ENCODE measurements at regions not wholly inside any gene's neighbourhood (a gene's known extent, or its start where the extent isn't known, plus 50 kb on each side); places are given as distances from the start of the nearest gene placed in this dataset.

DNA sequence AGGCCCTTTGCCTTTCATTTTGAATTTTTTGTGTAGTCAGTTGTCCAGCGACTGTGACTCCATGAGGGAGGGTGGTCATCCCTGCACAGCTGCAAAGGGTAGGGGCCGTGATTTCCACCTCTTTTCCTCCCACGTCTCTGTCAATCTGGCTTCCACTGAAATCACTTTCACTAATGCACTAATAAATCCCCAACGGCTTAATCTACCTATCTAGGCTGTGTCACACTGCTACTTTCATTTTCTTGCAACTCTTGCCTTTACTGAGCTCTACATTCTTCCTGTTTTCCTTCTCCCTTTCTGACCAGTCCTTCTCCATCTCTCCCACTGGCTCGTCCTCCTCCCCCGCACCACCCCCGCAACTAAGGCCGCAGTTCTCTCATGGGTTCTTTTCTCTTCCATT, 212.3 kb upstream of the FOXN3 start:
- Histone ChIP-seq H3K27me3 (no peaks in the 10 kb centered on the region), H3K4me1 (peaks cover 0 to 15% (median 8%) of the 10 kb centered on the region in 12 donors), H3K4me3 (no peak overlapping the region), H3K36me3 (no peaks in the 10 kb centered on the region), H3K9me3 (no peaks in the 10 kb centered on the region), H3K27ac (no peak overlapping the region)
- DNase-seq (no peak), ATAC-seq (no peak)
- intact Hi-C loops (cut with DNase I): loop anchor here in 1 of 10 donors (10.0 kb wide), 1 partner anchor 135 kb away; no protein-coding TSS in a partner anchor
- WGBS, 4 donors: 70 to 82% (median 80%) methylated on average over 8 of the region's 8 CpGs
- no peak for TF ChIP-seq POLR2A (IDR thresholded peaks at IDR 0.05)
- TF ChIP-seq, protein P1, sequence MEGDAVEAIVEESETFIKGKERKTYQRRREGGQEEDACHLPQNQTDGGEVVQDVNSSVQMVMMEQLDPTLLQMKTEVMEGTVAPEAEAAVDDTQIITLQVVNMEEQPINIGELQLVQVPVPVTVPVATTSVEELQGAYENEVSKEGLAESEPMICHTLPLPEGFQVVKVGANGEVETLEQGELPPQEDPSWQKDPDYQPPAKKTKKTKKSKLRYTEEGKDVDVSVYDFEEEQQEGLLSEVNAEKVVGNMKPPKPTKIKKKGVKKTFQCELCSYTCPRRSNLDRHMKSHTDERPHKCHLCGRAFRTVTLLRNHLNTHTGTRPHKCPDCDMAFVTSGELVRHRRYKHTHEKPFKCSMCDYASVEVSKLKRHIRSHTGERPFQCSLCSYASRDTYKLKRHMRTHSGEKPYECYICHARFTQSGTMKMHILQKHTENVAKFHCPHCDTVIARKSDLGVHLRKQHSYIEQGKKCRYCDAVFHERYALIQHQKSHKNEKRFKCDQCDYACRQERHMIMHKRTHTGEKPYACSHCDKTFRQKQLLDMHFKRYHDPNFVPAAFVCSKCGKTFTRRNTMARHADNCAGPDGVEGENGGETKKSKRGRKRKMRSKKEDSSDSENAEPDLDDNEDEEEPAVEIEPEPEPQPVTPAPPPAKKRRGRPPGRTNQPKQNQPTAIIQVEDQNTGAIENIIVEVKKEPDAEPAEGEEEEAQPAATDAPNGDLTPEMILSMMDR (IDR thresholded peaks at IDR 0.05): no peak

DNA sequence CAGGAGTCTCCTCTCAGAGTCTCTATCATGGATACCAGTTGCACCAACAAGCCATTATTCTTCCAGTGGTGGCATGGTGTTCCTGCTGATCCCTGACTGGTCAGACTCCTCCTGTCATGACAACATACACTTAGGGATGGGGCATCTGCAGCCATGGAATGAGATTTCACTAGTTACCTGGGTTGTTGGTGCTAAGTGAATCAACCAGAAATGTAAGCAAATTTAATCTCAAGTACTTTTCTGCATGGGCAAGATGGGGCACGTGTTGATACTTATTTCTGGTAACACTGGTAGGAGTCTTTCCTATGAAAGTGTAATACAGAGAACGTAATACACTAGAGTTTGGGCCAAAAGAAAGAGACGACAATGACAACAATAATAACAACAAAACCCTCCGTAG, 211.5 kb upstream of the FOXN3 start:
- no peak overlapping the region for H3K27ac ChIP-seq
- ATAC-seq (no peak), DNase-seq (no peak)
- H3K9me3 ChIP-seq: no peaks in the 10 kb centered on the region
- TF ChIP-seq, protein P1 (IDR thresholded peaks at IDR 0.05): no peak
- no peak for TF ChIP-seq POLR2A (IDR thresholded peaks at IDR 0.05)
- no peaks in the 10 kb centered on the region for H3K27me3 ChIP-seq
- no peak overlapping the region for H3K4me3 ChIP-seq
- WGBS, 4 donors: 86 to 88% (median 86%) methylated on average over 4 of the region's 4 CpGs
- no peaks in the 10 kb centered on the region for H3K36me3 ChIP-seq
- intact Hi-C loops (cut with DNase I): loop anchor here in 1 of 10 donors (10.0 kb wide), 1 partner anchor 136 kb away; no protein-coding TSS in a partner anchor
- H3K4me1 ChIP-seq: peaks cover 0 to 15% (median 8%) of the 10 kb centered on the region in 12 donors

DNA sequence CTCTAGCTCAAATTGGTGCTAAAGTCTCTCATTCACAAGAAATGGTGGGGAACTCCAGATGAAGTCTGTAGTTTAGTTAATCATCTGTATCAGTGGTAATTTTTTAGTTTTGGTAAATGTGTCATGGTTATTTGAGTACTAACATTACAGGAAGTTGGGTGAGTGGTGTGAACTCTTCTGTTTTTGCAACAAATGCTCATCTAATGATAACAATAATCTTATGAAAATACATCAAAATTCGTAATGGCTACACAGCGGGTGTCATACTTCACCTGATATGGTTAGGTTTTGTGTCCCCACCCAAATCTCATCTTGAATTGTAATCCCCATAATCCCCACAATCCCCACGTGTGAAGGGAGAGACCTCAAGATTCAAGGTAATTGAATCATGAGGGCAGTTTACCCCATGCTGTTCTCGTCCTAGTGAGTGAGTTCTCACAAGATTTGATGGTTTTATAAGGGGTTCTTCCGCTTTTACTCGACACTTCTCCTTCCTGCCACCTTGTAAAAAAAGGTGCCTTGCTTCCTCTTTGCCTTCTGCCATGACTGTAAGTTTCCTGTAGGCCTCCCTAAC, 209.3 kb upstream of the FOXN3 start:
- 83 to 89% (median 87%) methylated on average over 6 of the region's 6 CpGs for whole genome bisulfite sequencing, 4 donors
- TF ChIP-seq POLR2A (IDR thresholded peaks at IDR 0.05): no peak
- TF ChIP-seq, protein P1 (IDR thresholded peaks at IDR 0.05): no peak
- no peak for ATAC-seq

DNA sequence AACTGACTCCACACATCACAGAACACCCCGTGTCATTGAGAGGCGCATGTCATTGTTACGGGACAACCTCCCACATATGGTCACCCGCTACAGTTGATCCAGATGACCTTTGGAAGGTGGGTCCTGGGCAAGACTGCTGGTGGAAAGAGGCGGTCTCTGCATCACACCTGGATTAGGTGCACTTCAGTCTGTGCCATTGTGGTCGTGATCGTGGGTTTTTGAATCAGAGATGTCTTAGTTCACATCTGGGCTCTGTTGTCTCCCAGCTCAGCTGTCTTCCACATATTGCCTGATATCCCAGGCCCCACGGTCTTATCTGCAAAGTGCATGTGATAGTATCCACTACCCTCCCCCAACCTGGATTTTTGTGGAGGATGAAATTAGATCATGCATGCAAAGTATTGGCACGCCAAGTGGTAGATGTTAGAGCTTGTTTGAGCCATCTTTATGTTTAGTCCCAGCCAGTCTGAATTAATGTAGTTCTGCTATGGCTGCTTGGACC, 208.7 kb upstream of the FOXN3 start:
- intact Hi-C loops (cut with DNase I): loop anchor here in 1 of 10 donors (10.0 kb wide), 1 partner anchor 139 kb away; no protein-coding TSS in a partner anchor
- no peaks in the 10 kb centered on the region for H3K9me3 ChIP-seq
- no peaks in the 10 kb centered on the region for H3K27me3 ChIP-seq
- H3K36me3 ChIP-seq: no peaks in the 10 kb centered on the region
- 62 to 76% (median 71%) methylated on average over 9 of the region's 9 CpGs for WGBS, 4 donors
- peak overlapping the region in 4 of 12 donors; percentile 5 to 34 (median 11) for H3K4me3 ChIP-seq
- H3K27ac ChIP-seq: peak overlapping the region in 1 of 12 donors; percentile 55
- no peak for TF ChIP-seq POLR2A (IDR thresholded peaks at IDR 0.05)
- TF ChIP-seq, protein P1 (IDR thresholded peaks at IDR 0.05): no peak
- ATAC-seq (no peak), DNase-seq (no peak)
- H3K4me1 ChIP-seq: peaks cover 0 to 24% (median 8%) of the 10 kb centered on the region in 12 donors

More for the DNA sequence above, 209.3 kb upstream of the FOXN3 start:
- intact Hi-C loops (cut with DNase I): loop anchor here in 1 of 10 donors (10.0 kb wide), 1 partner anchor 138 kb away; no protein-coding TSS in a partner anchor
- Histone ChIP-seq H3K9me3 (no peaks in the 10 kb centered on the region), H3K27me3 (no peaks in the 10 kb centered on the region), H3K27ac (peak overlapping the region in 1 of 12 donors; percentile 55), H3K4me1 (peaks cover 0 to 19% (median 8%) of the 10 kb centered on the region in 12 donors), H3K36me3 (no peaks in the 10 kb centered on the region), H3K4me3 (no peak overlapping the region)
- DNase-seq: no peak

Data from heart left ventricle (tissue), 16 donors.